LNCaP clone FGC (cell line): ENCODE measurements at regions not wholly inside any gene's neighbourhood (a gene's known extent, or its start where the extent isn't known, plus 50 kb on each side); places are given as distances from the start of the nearest gene placed in this dataset.
"Not testable (repeated sequence)": the region's sequence is repeated elsewhere in the genome, so short reads cannot be mapped to it uniquely, and the experiment has no call there.

Experiments used
- DNase-seq: peaks from one replicate; pipeline ENCODE4 v3.0.0-alpha.2; 2011; ENCODE audit warnings: low read depth
- H3K4me3 ChIP-seq: 2 replicates; pipeline ENCODE4 v1.5.1; 2011; ENCODE audit warnings: mild to moderate bottlenecking, low read depth, low read length, control low read depth
- CTCF ChIP-seq: IDR thresholded peaks from 2 replicates; pipeline ENCODE4 v1.5.1; 2012; ENCODE audit warnings: mild to moderate bottlenecking; ENCODE audit not compliant: control insufficient read depth, insufficient read depth; ENCODE audit errors: extremely low read depth

GRCh38 chr1:224052772-224053171 lies 61.1 kb upstream of the FBXO28 start:
- no peak for TF ChIP-seq CTCF
- no peak for DNase-seq
- H3K4me3 ChIP-seq, result no peak overlapping the region

GRCh38 chr1:224051782-224052181 lies 62.1 kb upstream of the FBXO28 start:
- not testable (repeated sequence) for DNase-seq, H3K4me3 ChIP-seq

- no peak overlapping the region for H3K4me3 ChIP-seq
- TF ChIP-seq CTCF, result no peak
- no peak for DNase-seq
Measured at GRCh38 chr1:224051086-224051406, 62.9 kb upstream of the FBXO28 start.

- no peak for TF ChIP-seq CTCF
Measured at GRCh38 chr1:224047538-224047937, 66.4 kb upstream of the FBXO28 start.

GRCh38 chr1:224045556-224045955 lies 68.4 kb upstream of the FBXO28 start:
- TF ChIP-seq CTCF, result no peak
- H3K4me3 ChIP-seq, result no peak overlapping the region
- no peak for DNase-seq

More at GRCh38 chr1:224047538-224047937, 66.4 kb upstream of the FBXO28 start:
- H3K4me3 ChIP-seq, result no peak overlapping the region
- DNase-seq, result no peak

GRCh38 chr1:224044420-224044819 lies 69.5 kb upstream of the FBXO28 start:
- no peak overlapping the region for H3K4me3 ChIP-seq
- no peak for DNase-seq
- TF ChIP-seq CTCF, result no peak

GRCh38 chr1:224042557-224043118 lies 71.3 kb upstream of the FBXO28 start:
- no peak overlapping the region for H3K4me3 ChIP-seq
- DNase-seq, result no peak
- no peak for TF ChIP-seq CTCF
